ENCODE measurements at regions not wholly inside any gene's neighbourhood (a gene's known extent, or its start where the extent isn't known, plus 50 kb on each side); places are given as distances from the start of the nearest gene placed in this dataset.

DNA sequence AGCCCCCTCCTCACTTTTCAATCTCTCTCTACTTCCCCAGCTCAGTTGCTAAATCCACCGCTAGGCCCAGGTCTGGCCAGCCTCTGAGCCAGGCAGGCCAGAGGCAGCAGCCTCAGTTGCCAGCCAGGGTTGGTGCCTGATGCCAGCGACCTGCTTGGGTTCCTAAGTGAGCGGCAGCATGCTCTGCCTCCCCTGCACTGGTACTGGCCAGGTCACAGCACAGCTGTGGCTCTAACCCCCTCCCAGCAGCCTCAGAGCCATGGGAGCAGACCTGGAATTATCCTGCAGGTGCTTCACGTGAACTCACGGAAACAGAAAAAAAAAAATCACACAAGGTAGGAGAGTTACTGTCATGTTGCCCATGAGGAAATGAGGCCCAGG, 82.5 kb upstream of the ATF3 start:
- DNase-seq: no peak

DNA sequence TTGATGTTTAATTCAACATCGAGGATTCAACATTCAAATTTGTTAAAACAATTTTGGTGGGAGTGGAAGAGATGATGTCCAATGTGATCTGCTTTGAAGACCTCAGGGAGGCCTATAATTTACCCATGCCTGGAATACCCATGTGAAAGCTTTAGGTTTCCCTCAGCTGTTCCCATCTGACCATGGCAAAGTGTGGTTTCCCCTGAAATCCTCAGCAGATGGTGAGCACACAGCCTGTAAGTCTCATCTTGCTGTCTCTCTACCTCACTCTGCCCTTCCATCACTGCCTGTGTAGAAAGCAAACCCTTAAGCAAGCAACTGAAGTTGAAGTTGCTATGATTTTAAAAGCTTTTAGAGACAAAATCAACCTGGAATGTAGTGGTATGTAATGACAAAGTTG, 80.1 kb upstream of the ATF3 start:
- no peak for DNase-seq

DNA sequence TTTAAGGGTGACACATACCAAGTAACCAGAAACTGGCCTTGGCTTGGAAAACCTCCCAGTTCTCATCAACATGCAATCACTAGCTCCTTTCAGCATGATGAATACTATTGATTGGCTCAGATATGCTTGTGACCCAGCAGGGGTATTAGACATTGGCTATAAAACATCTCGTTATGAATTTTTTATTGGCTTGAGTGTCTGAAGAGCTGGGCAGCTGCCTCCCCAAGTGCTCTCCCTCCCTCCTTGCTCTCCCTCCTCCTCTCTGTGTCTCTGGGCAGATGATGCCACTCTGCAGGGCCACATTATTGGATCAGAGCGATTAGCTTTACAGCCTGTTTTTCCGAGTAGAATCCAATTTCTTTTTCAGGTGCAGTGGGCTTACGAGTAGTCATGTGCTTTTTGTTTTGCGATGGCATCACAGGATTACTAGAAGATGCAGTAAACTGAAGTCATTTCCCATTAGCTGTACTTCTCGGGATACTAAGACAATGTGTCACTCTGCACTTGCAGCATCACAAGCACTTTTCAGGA, 79.3 kb upstream of the ATF3 start:
- DNase-seq: no peak

DNA sequence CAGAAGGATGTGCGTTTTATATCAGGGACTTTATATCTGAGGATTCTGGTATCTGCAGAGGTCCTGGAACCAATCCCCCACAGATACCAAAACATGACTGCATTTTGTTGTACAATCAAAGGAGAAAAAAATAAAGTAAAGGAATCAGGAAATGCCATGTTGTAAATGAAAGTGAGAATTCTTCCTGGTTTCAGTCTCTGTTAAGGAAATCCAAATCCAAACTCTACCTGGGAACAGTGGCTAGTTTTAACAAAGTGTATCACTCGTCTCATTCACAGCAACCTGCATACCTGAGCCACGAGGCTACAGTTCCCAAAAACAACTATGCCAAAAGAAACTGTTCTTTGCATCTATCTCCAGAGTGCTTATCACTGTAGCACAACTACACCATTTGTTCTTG, 77.3 kb upstream of the ATF3 start:
- no peak for DNase-seq

DNA sequence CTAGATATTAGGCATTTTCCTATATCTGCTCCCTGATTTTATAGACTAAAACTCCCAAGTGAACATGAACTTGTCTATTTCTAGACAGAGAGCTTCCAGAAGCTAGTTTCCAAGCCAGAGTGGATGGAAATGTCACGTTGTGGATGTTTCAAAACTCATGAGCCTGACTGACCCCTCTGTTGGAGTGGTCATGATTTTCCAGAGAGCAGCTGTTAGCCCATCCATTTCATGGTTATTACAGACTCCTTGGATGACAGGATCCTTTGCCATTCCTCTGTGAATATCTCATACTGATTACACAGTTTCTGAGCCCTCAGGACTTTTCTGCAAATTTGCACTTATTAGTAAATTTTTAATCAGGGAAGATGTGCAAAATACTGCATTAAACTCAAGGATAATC, 76.8 kb upstream of the ATF3 start:
- DNase-seq: no peak

DNA sequence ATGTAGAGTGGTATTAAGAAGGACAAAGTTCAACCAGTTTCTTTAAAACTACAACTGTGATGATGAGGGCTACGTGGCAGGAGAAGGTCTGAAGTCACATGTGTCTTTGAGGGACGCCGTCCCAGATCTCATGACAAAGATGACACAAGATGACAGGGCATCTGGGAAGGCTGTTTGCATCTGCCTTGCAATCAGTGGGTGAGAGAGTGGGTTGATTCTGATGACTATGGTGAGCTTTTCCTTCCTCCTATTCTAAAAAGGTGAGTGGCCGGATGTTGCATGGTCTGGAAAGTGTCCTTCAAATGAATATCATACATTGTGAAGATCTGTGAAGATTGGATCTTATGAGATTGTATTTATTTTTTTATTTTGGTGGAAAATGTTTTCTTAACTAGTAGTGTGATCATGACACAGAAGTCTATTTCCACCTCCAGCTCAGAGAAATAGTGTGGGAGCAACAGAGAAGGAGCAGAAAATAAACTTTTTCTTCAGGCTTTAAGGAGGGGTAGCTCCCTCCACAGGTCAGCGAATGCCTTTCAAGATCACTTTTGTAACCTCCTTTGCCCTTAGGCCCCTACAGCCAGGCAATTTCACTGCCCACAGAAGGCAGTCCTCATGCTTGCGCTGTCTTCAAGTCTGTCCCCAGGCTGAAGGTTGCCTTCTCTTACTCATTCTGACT, 76.0 kb upstream of the ATF3 start:
- DNase-seq: no peak

DNA sequence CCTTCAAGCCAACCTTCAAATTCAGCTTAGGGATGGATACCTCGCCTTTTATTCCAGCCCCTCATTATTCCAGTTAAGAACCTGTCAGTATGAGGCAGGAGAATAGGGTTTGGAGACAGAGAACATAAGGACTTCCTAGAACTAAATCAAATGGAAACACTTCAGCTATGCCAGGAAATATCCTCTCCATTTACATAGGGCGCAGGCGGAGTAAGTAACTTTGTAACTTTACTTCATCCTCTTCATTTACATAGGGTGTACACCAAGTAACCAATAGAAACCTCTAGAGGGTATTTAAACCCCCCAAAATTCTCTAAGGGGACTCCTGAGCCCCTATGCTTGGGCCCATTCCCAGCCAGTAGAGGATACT, 75.4 kb upstream of the ATF3 start:
- no peak for DNase-seq

DNA sequence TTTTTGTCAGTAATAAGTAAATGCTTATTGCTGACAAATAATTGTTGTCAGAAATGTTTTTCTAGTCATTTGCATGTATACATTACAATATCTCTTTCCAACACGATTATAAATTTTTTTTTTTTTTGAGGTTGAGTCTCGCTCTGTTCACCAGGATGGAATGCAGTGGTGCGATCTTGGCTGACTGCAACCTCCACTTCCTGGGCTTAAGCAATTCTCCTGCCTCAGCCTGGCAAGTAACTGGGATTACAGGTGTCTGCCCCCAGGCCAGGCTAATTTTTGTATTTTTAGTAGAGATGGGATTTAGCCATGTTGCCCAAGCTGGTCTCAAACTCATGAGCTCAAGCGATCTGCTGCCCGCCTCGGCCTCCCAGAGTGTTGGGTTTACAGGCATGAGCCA, 72.0 kb upstream of the ATF3 start:
- DNase-seq: no peak

DNA sequence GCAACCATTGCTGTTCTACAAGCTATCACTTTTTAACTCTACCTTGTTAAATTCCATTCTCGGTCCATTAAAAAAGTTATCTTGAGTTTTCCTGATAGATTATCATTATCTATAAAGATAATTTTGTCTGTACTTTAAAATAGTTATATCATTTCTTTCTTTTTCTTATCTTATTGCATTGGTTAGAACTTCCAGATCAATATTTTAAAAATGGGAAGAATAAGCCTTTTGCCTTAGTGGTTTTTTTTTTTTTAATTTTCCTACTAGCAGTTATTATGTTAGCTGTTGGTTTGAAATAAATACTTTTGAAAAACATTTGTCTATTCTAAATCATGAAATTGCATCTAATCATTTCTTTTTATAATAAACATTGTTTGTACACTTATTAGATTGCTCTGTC, 71.0 kb upstream of the ATF3 start:
- no peak for DNase-seq

DNA sequence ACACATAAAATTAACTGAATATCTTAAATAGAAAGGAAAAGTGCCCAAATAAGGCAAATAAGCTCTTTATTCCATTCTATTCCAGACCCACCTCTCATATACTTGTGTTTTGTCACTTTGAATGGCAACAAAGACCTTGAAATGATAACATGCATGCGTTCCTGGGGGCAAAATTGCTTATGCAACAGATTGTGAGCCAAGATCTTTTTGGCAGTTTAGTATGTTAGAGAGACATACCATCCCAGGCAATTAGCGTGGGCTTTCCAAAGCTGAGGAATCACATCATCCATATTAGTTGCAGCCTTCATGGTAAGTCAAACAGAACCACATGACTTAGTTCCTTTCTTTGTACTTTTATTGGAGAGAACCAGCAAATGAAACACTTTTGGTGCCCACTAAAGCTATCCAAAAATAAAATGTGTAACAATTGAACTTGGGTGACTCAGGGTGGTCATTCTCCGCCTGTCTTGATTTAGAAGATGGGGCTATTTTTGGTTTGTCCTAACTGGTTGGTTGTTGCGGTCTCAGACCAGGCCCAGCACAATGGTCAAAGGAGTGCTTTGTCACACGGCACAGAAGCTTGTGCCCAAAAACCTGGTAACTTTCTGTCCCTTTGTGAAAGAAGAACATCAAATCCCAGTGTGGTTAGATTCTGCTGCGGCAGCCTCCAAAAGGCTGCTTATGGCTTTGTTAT, 68.7 kb upstream of the ATF3 start:
- no peak for DNase-seq

DNA sequence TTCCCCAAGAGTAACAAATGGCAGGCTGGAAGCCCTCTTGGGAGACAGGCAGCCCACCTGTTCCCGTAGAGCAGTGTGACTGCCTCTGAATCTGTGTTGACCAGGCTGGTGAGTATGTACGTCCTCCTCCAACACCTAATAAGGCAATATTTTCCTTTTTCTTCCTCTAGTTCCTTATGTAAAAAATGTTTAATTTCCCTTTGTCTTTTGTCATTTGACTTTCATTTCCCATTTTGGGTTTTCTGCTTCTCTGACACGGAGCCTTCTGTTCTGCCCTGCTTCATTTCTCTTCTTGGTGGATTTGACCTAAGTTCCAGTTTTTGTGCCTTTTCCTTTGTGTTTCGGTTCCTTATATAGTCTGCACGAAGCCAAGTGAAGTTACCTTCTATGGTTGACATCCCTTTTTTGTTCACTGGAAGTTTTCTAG, 65.8 kb upstream of the ATF3 start:
- no peak for DNase-seq

DNA sequence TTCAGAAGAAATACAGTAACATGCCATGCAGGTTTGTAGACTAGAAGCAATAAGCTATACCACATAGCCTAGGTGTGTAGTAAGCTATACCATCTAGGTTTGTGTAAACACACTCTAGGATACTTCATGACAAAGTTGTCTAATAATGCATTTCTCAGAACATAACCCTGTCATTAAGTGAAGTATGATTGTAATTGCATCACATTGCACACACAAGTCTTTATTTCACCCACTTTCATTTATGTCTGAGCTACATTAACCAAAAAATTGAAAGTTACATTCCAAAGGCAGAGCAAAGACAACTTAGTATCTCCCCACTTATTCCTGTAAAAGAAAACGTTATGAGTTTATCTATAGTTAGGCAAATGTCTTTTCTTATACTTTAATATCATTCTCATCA, 64.5 kb upstream of the ATF3 start:
- no peak for DNase-seq

DNA sequence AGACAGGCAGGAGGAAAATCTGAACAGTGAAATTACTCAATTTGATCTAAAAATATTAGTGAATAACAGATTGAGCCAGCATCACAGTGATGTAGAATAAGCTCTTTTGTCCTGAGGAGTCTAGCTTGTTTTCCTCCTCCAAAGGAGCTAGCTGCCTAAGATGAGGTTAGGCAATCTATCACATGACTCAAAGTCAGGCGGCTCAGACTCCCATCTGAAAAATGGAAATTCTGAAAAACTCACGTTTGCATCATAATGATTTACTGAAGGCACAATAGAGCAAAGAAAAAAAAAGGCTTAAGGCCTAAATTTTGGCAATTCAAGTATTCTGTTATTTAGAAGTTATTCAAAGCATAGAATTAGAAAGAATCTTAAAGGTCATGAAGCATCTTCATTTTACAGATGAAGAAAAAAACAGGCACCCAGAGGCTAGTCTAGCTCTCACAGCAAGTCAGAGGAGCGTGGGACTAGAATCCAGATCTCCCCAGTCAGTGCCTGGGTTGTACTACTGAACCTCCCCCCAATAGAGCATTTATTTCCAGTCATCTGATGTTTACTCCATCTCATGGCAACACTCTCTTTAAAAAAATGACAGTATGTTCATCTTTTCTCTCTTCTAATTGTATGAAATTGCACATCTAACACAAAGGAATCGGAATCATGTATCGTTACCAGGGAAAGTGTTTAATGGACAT, 62.5 kb upstream of the ATF3 start:
- DNase-seq: peak; percentile 9

DNA sequence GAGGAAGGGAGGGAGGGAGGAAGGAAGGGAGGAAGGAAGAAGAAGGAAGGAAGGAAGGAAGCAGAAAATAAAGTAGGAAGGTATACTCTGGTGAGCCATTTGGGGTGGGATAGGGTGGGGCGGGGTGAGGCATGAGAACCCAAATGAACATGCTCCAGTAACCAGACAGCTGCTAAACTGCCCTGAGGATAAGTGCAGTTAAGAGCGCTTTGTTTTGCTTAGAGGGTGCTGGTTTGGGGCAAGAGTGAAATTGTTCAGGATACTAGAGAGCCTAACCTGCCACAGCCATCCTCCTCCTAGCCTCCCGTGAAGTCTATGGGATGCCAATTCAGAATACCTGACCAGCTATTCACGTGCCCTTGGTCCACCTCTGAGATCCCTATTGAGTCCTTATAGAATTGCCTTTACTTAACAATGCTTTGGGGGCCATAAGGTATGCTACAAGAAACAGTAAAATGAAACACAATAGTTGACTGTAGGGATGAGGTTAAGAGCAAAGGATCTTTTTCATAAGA, 59.0 kb upstream of the ATF3 start:
- DNase-seq: no peak

DNA sequence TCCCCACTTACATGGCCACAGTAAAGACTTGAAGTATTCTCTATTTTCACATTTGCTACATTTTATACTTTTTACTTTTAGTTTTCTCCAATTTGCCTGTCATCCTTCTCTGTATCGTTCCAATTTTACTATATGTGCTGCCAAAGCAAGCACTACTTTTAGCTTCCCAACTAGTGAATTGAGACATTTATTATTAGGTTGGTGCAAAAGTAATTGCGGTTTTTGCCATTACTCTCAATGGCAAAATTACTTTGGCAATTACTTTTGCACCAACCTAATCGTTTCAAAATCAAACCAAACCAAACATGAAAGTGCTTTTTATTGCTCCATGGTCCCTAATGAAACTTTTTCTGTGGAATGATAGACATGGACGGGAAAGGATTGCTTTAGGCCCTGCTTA, 56.6 kb upstream of the ATF3 start:
- no peak for DNase-seq

DNA sequence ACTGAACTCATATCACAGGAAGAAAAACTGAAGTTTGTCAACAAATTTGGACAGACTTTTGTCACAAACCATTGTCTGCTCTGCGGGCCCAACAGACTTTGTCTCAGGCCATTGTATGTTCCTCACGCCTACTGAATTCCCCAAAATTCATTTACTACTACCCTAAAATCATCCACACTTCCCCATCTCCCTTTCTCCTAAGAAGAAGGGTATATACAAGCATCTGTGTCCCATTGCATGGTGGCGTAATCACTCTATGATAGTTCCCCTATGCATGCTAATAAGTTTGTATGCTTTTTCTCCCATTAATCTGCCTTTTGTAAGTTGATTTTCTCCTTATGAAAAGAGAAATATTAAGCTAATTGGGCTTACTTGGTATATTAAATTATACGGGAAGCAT, 54.9 kb upstream of the ATF3 start:
- DNase-seq: no peak

DNA sequence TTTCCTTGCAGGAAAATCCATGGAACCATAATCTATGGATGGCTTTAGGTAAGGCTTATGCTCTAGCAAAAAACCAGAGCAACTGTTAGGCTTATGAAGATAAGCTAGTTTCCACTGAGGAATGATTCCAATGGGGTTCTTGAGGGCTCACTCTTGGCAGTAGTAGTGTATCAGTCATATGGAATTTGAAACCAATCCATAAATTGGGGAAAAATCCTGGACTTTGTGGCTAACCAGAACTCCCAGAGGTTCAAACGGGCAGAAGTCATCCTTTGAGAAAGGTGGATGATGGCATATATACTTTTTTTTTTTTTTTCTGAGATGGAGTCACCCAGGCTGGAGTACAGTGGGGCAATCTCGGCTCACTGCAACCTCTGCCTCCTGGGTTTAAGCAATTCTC, 54.2 kb upstream of the ATF3 start:
- no peak for DNase-seq

DNA sequence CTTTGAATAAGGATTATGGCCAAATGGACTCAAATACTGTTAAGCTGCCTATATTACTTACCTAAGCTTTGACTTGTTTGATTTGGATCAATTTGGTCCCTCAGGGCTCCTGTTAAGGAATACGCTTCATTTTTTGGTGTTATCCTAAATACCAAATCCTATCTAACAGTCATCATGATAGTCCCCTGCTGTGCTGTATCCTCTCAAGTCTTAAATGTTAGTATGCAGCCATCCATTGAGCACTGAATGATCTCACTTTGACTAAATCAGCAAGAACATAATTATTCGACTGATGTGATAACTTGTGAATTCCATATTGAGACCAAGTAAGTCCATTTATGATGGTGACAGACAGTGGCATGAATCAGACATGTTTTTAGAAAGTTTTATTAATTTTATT, 53.1 kb upstream of the ATF3 start:
- no peak for DNase-seq

DNA sequence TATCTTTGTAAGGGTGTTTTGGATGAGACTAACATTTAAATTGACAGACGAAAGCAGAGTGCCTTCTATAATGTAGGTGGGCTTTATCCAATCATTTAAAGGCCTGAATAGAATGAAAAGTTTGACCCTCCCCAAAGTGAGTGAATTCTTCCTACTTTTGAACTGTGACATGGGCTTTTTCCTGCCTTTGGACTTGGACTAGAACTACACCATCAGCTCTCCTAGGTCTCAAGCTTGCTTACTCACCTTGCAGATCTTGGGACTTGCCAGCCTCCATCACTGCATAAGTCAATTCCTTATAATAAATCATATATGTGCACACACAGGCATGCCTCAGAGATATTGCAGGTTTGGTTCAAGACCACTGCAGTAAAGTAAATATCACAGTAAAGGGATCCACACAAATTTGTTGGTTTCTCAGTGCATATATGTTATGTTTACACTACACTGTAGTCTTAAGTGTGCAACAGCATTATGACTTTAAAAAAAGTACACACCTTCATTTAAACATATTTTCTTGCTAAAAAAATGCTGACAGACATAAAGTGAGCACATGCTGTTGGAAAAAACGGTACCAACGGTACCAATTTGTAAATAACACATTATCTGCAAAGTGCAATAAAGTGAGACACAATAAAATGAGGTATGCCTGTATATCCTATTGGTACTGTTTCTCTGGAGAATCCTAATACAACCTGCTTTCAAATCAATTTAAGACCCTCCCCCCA, 51.6 kb upstream of the ATF3 start:
- no peak for DNase-seq

DNA sequence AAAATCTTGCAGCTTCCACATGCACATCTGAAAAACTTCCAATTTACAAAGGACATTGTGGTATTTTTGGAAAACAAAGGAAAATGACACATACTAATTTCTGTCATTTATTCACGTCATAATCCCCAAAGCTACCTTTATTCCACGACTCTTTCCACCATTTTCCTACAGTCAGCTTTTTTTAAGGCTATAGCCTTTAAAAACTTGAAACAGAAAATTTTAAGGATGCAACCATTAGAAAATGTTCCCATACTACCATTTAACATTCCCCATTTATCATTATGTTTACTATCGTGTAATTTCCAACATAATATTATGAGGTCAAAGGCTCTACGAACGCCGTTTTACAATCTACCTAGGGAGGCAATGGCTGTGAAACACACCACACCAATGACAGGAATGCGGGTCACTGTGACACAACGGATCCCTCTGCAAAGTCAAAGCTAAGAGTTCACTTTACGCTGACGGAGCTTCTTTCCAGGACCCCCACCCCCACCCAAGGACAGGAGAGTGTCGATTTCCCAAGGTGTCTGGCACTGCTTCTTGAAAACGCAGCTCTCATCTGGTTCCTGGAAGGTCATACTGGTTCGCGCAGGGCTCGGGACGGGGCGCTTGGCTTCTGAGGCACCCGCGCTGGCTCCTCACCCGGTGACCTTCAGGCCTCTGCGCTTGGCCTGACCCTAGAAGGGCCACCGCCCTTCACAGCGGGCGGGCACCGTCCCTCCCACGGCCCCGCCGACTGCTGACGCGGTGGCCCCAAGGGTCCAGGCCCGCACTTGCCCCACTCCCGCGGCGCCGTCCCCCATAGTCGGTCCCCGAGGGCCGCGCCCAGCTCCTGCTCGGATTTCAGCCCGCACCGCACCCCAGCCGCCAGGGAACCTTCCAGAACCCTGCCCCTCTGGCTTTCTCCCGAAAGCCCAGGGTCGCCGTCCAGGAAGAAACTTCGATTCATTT, 50.5 kb upstream of the ATF3 start:
- DNase-seq: peak; percentile 49

DNA sequence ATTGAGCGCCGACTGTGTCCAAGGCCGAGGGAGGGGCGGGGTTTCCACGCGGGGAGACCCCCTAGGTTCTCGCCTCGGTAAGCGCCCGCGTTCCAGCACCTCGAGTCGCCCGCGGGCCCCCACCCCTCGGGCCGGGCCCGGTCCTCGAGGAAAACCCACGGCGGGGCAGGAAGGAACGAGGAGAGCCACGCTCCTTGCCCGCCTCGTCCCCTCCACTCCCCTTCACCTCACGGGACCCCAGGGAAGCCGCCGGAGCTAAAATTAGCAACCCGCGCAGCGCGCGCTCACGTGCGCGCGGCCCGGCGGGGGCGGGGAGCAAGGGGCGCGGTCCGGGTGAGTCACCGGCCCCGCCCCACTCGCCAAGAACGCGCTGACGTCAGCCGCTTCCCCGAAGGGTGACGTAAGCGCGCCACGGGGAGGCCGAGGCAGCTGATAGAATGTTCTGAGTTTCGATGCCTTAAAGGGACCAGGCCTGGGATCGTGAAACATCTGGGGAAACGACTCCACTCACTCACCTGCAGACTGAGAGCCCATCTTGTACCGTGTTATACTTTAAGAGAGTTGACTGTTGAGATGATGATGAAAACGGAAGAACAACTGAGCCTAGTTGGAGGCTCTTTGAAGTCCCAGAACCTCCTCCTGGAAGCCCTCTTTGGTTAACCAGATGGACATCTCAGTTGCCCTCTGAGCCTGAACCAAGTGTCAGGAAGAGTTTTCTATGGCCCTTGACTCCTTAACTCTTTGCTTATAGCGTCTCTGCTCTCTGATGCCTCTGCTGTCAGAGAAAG, 49.7 kb upstream of the ATF3 start:
- DNase-seq: peak; percentile 95

All from hematopoietic multipotent progenitor cell treated with erythropoietin and hydrocortisone succinate and interleukin-3 and kit ligand, for 4 days (in vitro differentiated cells).